ENCODE measurements at regions not wholly inside any gene's neighbourhood (a gene's known extent, or its start where the extent isn't known, plus 50 kb on each side); places are given as distances from the start of the nearest gene placed in this dataset.
A peak's percentile ranks its signal among the peaks of the same experiment; 100 is the strongest.
"Not testable (repeated sequence)": the region's sequence is repeated elsewhere in the genome, so short reads cannot be mapped to it uniquely, and the experiment has no call there.

- 60 to 62% methylated on average over 1 of the region's 1 CpG for WGBS, 2 donors
- intact Hi-C loops (cut with DNase I): no loop called here
- H3K4me3 ChIP-seq: no peak overlapping the region
- DNase-seq (no peak), ATAC-seq (no peak)
- peak overlapping the region in 1 of 10 donors; percentile 81 for H3K27ac ChIP-seq
- H3K4me1 ChIP-seq: no peaks in the 10 kb centered on the region
- H3K27me3 ChIP-seq: peaks cover 0 to 3% (median 0%) of the 10 kb centered on the region in 7 donors
- TF ChIP-seq CTCF (IDR thresholded peaks at IDR 0.05): no peak
- no peaks in the 10 kb centered on the region for H3K36me3 ChIP-seq
- H3K9me3 ChIP-seq: peaks cover 0 to 12% (median 4%) of the 10 kb centered on the region in 11 donors
These were observed 176.6 kb upstream of the TAB2 start for GRCh38 chr6:149140910-149141290.

GRCh38 chr6:149142924-149143429 lies 174.5 kb upstream of the TAB2 start:
- H3K4me3 ChIP-seq: no peak overlapping the region
- DNase-seq: no peak
- H3K27me3 ChIP-seq: peaks cover 0 to 3% (median 0%) of the 10 kb centered on the region in 7 donors
- ATAC-seq: no peak
- peaks cover 0 to 9% (median 0%) of the 10 kb centered on the region in 9 donors for H3K4me1 ChIP-seq
- intact Hi-C loops (cut with DNase I): no loop called here
- no peak overlapping the region for H3K27ac ChIP-seq
- 96 to 99% methylated on average over 2 of the region's 2 CpGs for WGBS, 2 donors
- no peak for TF ChIP-seq CTCF (IDR thresholded peaks at IDR 0.05)
- H3K9me3 ChIP-seq: peaks cover 0 to 12% (median 4%) of the 10 kb centered on the region in 11 donors
- H3K36me3 ChIP-seq: no peaks in the 10 kb centered on the region

- H3K4me3 ChIP-seq; intact Hi-C loops (cut with DNase I); H3K36me3 ChIP-seq; ATAC-seq; H3K27ac ChIP-seq; H3K27me3 ChIP-seq; DNase-seq: not testable (repeated sequence)
- peaks cover 0 to 19% (median 0%) of the 10 kb centered on the region in 9 donors for H3K4me1 ChIP-seq
- H3K9me3 ChIP-seq: peaks cover 0 to 12% (median 4%) of the 10 kb centered on the region in 11 donors
These were observed 171.7 kb upstream of the TAB2 start for GRCh38 chr6:149145800-149146199.

GRCh38 chr6:149147195-149147594 lies 170.3 kb upstream of the TAB2 start:
- intact Hi-C loops (cut with DNase I): no loop called here
- Histone ChIP-seq H3K4me3 (no peak overlapping the region), H3K9me3 (peaks cover 0 to 12% (median 4%) of the 10 kb centered on the region in 11 donors), H3K4me1 (peaks cover 0 to 19% (median 0%) of the 10 kb centered on the region in 9 donors), H3K27me3 (peaks cover 0 to 4% (median 0%) of the 10 kb centered on the region in 7 donors), H3K27ac (no peak overlapping the region), H3K36me3 (no peaks in the 10 kb centered on the region)
- 46 to 53% methylated on average over 3 of the region's 3 CpGs for WGBS, 2 donors
- TF ChIP-seq CTCF (IDR thresholded peaks at IDR 0.05): no peak
- ATAC-seq (no peak), DNase-seq (no peak)

- peak overlapping the region in 1 of 10 donors; percentile 63 for H3K27ac ChIP-seq
- intact Hi-C loops (cut with DNase I): no loop called here
- no peaks in the 10 kb centered on the region for H3K36me3 ChIP-seq
- no peak for TF ChIP-seq CTCF (IDR thresholded peaks at IDR 0.05)
- H3K9me3 ChIP-seq: peaks cover 0 to 4% (median 1%) of the 10 kb centered on the region in 11 donors
- DNase-seq: no peak
- peaks cover 0 to 4% (median 0%) of the 10 kb centered on the region in 7 donors for H3K27me3 ChIP-seq
- no peak overlapping the region for H3K4me3 ChIP-seq
- peaks cover 0 to 24% (median 0%) of the 10 kb centered on the region in 9 donors for H3K4me1 ChIP-seq
- no peak for ATAC-seq
- WGBS, 2 donors: 60 to 77% methylated on average over 9 of the region's 9 CpGs
These were observed 169.4 kb upstream of the TAB2 start for GRCh38 chr6:149147938-149148718.

All from heart right ventricle (tissue), 16 donors.